ENCODE measurements at regions not wholly inside any gene's neighbourhood (a gene's known extent, or its start where the extent isn't known, plus 50 kb on each side); places are given as distances from the start of the nearest gene placed in this dataset.

DNA sequence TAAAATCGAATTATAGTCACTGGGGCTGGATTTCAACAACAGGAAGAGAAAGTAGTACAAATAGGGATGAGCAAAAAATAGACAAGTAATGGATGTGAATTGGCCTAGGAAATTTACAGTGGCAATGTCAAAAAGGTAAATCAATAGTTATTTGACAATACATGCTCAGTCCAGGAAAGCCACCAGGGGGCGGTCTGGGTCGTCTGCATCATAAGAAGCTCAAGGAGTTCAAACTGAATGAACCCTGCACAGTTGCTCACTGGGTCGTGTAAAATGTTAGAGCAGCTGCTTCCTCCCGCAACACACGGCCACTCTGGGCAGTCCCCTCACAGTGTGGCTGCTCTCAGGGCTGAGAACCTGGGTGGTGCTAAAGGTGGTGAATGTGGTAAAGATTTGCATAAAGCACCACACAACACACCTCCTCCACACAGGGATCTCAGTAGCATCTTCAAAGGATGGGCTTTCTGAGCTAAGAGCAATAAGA, 85.9 kb downstream of the ZNF280B start:
- TF ChIP-seq, protein P1, sequence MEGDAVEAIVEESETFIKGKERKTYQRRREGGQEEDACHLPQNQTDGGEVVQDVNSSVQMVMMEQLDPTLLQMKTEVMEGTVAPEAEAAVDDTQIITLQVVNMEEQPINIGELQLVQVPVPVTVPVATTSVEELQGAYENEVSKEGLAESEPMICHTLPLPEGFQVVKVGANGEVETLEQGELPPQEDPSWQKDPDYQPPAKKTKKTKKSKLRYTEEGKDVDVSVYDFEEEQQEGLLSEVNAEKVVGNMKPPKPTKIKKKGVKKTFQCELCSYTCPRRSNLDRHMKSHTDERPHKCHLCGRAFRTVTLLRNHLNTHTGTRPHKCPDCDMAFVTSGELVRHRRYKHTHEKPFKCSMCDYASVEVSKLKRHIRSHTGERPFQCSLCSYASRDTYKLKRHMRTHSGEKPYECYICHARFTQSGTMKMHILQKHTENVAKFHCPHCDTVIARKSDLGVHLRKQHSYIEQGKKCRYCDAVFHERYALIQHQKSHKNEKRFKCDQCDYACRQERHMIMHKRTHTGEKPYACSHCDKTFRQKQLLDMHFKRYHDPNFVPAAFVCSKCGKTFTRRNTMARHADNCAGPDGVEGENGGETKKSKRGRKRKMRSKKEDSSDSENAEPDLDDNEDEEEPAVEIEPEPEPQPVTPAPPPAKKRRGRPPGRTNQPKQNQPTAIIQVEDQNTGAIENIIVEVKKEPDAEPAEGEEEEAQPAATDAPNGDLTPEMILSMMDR (IDR thresholded peaks at IDR 0.05): peak; percentile 92
- no peak for TF ChIP-seq EZH2 (IDR thresholded peaks at IDR 0.05; ENCODE audit: borderline replicate concordance, insufficient read depth, low read depth, low read length, poor library complexity, severe bottlenecking)
